ENCODE measurements at regions not wholly inside any gene's neighbourhood (a gene's known extent, or its start where the extent isn't known, plus 50 kb on each side); places are given as distances from the start of the nearest gene placed in this dataset.
"Not testable (repeated sequence)": the region's sequence is repeated elsewhere in the genome, so short reads cannot be mapped to it uniquely, and the experiment has no call there.

DNA sequence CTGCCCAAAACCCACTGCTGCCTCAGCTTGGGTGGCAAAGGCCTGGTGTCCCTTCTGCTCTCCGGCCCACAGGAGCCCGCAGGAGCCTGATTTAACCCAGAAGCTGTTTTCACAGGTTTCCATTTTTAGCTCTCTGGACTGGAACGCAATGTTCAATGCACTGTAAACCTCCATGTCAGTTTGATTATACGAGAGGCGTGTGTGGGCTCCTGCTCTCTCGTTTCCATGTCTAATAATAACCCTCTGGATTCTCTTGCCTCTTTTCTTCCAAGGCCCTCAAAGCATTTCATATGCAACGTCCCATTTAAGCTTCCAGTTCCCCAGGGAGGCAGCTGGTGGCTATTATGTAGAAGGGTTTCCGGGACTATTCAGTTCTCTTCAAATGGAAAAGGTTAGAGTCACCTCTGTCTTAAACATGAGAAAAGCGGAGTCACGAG is 161.1 kb downstream of the SUDS3 start:
- DNase-seq = no peak

DNA sequence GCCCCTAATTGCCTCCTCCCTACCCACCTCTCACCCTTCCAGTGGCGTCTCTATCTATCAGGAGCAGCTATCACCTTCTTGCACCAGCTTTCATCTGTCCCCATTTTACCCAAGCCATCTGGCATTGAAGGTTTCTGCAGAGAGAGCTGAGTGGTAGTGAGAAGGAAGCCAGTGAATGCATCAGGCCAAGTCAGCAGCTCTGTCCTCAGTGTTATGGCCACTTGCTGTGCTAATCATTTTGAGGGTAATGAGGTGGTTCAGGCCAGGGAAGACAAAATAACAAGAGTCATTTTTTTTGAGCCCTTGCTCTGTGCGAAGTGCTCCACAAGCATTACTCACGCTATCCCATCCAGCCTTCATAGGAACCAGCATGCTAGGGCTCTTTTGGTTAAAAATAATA is 164.7 kb downstream of the SUDS3 start:
- no peak for DNase-seq

DNA sequence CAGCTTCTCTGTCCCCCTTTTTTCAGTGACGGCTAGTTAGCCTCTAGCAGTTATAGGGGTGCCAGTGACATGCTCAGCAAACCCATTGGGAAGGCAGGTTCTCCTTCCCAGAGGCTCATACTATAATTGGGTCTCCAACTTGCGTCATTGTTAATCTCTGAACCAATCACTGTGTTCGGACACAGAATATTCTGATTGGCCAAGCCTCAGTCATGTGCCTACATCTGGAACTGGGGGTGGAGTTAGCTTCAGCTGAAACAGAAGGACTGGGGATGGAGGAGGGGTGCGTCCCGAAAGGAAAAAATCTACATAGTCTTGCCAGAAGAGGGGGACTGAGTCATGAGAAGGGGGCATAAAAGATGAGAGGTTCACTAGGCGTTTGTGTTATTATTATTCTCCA is 165.6 kb downstream of the SUDS3 start:
- no peak for DNase-seq

DNA sequence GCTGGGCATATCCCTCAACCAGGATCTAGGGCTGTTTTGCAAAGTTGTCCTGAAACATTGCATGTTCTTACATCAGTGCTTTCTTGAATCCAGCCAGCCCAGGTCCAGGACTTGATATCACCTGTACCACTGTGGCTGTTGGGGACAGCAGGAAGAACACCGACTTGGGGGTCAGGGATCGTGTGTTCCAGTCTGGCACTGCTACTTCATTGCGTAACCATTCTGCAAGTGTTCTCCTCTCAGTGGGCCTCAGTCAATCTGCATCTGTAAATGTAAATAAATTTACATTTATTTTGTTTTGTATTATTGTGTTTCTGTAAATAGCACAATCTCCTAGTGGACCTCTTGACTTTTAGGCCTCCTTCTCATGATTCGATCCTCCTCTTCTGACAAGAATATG is 167.3 kb downstream of the SUDS3 start:
- DNase-seq = no peak

DNA sequence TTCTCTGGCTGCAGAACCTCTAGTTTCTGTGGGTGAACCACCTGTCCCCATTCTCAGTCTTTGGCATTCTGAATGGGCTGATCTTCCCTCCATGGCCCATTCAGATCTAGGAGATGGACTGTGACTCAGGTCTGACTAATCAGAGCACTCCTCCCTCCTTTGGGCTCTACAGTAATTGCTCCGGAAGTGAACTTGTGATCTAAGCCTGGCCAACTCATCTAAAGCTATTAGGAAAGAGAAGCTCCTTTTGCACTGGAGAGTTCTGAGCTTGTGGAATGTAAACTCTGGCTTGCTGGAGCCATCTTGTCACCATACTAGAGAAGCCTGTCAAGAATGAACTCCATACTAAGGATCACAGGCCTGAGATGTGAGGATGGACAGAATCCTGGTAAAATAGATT is 168.2 kb downstream of the SUDS3 start:
- DNase-seq = peak; percentile 3

DNA sequence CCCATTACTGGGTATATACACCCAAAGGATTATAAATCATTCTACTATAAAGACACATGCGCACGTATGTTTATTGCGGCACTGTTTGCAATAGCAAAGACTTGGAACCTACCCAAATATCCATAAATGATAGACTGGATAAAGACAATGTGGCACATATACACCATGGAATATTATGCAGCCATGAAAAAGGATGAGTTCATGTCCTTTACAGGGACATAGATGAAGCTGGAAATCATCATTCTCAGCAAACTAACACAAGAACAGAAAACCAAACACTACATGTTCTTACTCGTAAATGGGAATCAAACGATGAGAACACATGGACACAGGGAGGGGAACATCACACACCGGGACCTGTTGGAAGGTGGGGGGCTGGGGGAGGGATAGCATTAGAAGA is 171.3 kb downstream of the SUDS3 start:
- DNase-seq = not testable (repeated sequence)

DNA sequence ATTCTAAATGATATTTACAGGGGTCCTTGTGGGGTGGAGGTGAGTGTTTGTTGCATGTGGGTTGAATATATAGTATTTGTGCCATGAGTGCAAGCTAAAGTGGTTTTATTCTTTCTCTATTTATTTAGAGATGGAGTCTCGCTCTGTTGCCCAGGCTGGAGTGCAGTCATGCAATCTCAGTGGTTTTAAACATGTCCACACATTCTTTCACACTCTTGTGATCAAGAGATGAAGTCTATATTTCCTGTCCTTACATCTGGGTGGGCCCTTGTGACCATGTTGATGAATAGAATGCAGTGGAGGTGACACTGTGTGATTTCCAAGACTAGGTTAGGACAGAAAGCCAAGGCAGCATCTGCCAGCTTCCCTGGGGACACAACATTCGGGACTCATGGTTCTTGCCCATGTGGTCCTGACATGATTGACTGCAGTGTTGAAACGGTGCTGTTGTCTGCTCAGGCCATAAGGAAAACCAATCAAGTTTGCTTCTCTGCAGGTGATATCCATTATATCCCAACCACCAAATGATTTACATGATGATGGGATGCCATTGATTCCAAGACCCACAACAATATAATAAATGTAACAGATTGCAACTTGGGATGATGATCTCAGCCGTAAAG is 172.6 kb downstream of the SUDS3 start:
- DNase-seq = no peak

DNA sequence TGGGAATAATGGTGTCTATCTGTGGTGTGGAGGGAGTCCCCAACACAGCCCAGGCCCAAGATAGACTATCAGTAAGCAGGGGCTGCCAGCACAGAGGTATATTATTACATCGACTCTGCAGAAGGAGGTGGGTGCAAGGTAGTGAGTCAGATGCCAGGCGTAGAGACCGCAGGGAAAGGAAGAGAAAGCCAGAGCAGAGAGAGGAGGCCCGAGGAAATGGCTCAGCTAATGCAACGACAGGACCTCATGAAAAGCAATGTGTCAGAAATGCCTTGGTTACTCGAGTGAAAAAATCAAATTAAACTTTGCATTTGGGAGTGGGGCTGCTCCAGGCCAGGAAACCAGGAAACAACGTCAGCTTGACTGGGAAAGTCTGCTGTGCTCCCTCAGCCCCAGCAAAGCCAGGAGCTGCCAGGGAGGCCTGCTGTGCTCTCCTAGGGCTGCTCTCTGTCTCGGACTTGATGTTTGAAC is 173.2 kb downstream of the SUDS3 start:
- DNase-seq = no peak

DNA sequence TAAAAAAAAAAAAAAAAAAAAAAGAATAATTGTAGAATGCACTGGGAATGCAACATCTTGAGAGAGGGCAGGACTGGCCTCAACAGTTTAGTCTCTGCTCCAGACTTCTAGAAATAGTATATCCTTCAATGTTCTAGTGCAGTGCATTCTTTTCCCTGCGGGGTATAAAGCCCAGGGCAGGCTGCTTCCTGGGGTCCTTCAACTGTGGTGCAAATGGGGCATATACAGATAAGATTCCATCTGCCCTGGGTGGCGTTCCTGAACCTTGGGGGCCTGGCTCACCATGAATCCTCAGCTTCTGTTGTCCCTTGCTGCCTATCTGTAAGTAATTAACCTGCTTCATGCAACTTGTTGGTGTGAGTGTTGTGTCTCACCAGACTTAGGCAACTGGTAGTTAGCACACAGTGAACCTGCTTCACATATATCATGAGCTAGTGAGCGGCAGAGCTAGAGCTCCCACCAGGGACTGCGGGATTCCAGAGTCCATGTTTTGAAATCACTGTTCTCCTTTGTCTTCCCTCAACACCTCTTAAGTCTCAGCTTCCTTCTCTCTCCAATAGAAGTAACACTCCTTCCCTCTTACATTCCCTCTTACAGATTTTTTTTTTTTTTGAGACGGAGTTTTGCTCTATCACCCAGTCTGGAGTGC is 177.6 kb downstream of the SUDS3 start:
- DNase-seq = no peak

DNA sequence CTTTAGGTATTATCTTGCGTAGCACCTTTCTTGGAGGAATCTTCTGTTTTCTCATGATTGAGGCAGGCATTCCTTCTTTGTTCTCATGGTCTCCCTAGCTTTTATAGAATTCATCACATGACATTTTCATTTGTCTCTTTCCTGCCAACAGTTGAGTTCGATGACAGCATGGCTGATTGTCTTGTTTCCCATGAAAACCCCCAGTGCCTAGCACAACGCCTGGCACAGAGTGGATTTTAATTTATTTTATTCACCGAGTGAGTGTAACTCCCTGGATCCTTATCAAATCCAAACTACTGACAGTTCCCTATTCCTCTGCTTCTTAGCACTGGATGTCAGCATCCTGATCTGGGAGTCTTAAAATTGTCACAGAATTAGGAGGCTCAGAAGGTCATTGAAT is 182.6 kb downstream of the SUDS3 start:
- DNase-seq = no peak

DNA sequence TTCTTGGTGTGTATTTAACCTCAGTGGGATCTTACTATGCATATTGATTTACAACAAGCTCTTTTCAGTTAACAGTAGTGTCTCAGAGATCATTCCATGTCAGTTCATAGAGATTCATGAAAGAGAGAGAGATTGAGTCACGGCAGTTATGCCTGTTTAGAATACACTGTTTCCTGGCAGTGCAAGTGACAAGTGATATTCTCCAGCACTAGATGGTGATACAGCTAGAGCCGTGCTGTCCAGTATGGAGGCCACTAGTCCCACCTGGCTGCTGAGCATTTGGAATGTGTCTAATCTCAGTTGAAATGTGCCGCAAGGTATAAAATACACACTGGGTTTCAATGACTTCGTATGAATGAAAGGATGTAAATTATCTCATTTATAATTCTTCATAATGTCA is 184.4 kb downstream of the SUDS3 start:
- DNase-seq = no peak

DNA sequence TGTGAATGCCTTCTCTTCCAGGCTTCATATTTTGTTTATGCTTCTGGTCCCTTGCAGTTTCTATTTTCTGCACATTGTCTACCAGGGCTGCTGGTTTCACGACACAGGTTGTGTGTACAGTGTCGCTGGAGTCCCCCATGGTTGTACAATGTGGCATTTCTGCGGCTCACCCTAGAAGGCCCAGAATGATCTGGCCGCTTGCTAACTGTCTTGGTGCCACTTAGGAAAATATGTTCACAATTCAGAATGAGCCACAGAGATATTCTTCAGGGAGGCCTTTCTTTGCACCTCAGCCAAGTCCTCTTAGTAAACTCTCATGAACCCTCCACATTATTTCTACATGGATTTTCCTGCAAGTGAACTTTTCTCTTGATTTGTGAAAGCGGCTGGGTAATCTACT is 195.4 kb downstream of the SUDS3 start:
- no peak for DNase-seq

DNA sequence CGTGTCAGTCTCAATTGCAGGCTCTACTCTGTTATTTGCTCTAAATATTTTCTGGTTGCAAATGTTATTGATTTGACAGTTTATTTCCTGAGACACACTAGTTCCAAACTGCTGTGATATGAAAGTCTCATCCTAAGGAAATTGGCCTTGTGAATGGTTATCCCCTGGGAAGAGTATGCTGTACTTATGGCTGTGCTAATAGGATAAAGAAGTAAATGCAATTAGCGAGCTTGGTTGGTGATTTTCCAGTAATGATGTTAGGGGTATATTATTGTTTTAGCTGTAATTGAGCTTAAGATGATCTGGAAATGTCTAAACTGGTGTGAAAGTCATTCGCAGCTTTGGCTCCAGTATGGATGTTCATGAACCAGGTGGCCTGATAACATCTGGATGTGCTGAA is 197.9 kb downstream of the SUDS3 start:
- DNase-seq = no peak

DNA sequence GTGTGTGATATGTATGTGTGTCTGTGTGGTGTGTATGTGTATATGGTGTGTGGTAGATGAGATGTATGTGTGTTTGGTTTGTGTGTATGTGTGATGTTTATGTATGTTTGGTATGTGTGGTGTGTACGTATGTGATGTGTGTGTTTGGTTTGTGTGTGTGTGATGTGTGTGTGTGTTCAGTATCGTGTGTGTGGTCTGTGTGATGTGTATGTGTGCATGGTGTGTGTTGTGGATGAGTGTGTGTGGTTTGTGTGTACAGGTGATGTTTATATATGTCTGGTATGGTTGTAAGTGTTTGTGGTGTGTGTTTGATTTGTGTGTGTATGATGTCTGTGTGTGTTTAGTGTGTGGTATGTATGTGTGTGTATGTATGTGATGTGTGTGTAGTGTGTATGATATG is 199.4 kb downstream of the SUDS3 start:
- no peak for DNase-seq

DNA sequence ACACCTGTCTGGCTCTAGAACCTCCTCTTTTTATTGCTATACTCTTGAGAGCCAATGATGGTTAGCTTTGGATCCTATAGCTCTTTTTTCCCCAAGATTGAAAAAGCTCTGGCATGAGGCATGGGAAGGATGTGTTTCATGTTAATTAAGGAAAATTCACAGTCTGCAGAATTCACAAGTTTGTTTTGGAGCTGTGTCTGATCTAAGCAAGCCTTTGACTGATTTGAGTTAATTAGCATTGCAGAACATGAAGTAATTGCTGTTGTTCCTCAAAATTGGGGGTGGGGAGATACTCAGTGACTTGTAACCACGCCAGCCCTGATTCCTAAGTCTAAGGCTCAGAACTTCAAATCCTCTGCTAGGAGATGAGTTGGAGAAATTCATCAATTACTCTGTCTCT is 205.0 kb downstream of the SUDS3 start:
- no peak for DNase-seq

DNA sequence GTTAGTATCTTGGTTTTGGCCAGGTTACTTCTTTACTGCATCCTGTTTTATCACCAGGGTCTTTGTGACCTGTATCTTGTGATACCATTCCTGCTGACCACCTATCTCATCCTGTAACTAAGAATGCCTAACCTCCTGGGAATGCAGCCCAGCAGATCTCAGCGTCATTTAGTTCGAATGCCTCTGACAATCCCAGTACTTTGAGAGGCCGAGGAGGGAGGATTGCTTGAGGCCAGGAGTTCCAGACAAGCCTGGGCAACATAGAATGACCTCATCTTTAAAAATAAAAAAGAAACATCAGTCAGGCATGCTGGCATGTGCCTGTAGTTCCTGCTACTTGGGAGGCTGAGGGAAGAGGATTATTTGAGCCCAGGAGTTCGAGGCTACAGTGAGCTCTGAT is 206.5 kb downstream of the SUDS3 start:
- no peak for DNase-seq

DNA sequence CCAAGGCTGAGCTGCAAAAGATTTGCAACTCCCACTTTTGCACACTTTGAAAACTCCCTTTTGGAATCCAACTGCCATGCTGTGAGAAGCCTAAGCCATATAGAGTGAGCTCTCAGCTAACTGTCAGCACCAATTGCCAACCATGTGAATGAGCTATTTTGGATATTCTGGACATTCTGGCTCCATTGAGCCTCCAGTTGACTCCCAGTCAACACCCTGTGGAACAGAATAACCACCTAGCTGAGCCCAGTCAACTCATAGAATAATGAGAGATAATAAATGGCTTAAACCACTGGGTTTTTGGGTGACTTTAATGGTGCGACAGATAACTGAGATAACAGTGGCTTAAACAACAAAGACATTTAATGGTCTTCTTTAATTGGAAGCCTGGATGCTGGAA is 210.1 kb downstream of the SUDS3 start:
- no peak for DNase-seq

DNA sequence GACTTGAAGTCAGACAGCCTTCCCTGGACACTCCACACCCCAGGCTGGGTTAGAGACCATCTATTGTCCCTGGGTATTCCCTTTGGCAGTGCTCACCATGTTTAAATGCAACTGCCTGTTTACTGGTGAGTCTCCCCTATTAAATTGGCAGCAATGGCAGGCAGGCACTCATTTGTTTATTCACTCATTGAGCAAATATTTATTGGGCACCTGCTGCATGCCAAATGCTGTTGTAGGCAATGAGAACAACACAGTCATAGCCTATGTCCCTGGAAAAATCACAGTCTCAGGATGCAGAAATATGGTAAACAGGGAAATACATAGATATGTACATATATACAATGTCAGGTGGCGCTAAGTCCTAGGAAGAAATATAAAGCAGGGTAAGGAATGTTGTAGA is 212.8 kb downstream of the SUDS3 start:
- no peak for DNase-seq

DNA sequence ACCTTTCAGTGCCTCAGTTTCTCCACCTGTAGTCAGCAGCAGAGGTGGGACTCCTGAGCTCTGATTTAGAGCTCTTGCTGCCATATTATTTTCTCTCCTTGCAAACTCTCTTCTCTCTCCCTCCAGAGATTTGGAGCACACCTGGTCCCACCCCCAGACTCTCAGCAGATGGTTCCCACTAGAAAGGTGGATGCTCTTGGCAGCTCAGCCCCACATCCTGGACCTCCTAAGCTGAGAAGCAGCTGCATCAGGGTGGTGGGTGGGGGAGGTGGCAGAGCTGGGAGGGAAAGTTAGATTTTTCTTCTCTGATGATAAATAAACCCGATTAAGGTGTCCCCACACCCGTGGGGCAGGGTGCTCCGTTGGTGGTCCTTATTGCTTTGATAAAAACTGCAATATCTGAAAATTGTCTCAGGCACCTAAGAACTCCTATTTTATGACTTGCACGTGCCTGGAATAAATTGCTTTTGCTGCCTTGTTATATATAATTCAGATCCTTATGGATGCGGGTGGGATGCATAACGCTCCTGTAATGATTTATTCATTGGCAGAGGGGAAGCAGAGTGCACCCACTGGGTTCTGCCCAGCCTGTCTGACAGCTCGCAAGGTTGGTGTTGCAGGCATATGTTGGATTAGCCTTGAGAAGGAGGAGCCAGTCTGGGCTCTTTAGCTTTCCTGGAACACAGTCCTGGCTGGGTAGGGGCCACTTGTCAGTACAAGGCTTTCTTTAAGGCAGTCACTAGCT is 214.2 kb downstream of the SUDS3 start:
- DNase-seq = no peak

DNA sequence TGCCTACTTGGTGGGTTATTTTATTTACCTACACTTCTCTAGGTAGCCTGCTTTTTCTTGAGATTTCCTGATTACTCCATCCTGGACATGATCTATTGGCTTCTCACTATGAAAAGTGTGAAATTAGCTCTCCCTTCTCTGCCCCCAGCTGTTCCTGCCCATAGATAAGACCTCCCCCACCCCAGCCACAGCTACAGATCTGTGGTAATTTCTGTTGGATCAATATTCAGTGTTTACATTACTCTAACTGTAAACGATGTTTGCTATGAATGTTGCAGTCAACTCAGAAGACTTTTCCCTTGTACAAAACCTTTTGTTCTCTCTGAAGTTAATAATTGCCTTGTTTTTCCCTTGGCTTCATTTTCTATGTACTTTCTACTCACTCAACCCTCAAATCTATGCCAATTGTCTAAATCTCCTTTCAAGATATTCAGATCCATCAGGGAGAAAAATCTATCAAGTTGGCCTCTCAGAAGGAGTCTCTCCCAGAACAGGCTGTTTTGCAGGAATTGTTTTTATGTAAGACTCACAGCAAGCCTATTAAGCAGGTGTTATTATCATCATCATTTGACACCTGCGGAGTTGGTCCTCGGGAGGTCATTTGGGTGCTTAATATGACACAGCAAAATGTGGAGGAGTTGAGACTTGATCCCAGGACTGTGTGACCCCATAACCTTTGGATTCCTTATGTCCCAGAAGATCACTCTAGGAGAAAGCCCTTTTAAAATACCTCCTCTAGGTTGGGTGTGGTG is 227.4 kb downstream of the SUDS3 start:
- DNase-seq = no peak

DNA sequence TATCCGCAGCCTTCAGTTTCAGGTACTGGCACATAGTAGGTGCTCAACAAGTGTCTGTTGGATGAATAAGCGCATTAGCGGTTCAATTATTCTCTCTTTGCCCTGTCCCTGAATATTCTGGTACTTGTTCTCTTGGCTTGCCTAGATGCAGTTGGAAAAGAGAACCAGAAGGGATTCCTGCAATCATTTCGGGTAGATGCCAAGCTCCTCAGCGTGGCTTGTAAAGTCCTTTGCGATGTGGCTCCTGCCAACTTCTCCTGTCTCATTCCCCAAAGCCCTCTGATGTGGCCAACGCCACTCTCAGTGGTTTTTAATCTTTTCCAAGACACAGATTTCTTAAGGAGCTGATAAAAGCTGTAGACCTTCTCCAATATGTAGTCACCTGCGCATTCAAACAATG is 230.3 kb downstream of the SUDS3 start:
- DNase-seq = no peak

DNA sequence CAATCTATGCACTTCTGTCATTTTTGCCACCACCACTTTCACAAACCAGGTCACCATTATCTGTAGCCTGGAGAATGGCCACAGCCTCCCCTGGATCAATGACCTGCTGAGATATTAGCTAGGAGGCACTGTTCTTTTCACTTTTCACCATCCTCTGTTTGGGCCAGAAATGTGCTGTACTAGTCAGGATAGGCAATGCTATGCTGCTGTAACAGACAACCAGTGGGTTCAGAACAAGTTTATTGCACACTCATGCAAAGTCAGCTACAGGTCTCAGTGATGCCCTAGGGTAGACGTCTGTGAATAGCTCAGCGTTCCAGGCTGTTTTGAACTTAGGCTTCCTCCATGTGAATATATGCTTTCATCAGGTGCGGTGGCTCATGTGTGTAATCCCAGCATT is 231.5 kb downstream of the SUDS3 start:
- DNase-seq = no peak

DNA sequence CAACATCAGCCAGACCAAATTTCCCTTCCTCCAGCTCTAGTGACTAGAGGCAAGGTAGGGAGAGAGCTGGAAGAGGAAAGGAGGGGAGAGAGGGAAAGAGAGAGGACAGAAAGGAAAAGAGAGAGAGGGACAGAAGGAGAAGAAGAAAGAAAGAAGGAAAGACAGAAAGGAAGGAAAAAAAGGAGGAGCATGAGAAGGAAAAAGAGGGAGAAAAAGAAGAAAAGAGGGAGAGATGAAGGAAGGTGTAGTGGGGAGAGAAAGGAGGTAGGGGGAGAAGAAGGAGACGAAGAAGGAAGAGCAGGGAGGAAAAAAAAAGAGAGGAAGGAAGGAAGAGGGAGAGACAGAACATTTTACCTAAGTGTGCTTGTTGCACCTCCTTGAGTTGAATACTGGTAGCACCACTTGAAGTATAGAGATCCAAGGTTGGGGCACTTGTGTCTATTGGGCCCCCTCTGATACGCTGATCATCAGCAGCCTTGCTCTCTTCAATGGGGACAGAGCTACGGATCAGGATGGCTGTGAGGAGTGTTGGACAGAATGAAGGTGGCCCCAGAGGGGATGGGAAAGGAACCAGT is 232.5 kb downstream of the SUDS3 start:
- DNase-seq = no peak
